SHP77 (cell line): ENCODE measurements at regions not wholly inside any gene's neighbourhood (a gene's known extent, or its start where the extent isn't known, plus 50 kb on each side); places are given as distances from the start of the nearest gene placed in this dataset.
"Not testable (repeated sequence)": the region's sequence is repeated elsewhere in the genome, so short reads cannot be mapped to it uniquely, and the experiment has no call there.

Experiments used
- DNase-seq, 2 experiments: peaks; one replicate each; lab custom pipeline; 2025; lab: John Stamatoyannopoulos, UW

- DNase-seq = no peak
Observed at GRCh38 chr3:146382386-146382785, 87.0 kb downstream of the PLSCR2 start.

- DNase-seq = no peak
Observed at GRCh38 chr3:146380046-146380445, 89.3 kb downstream of the PLSCR2 start.

DNA sequence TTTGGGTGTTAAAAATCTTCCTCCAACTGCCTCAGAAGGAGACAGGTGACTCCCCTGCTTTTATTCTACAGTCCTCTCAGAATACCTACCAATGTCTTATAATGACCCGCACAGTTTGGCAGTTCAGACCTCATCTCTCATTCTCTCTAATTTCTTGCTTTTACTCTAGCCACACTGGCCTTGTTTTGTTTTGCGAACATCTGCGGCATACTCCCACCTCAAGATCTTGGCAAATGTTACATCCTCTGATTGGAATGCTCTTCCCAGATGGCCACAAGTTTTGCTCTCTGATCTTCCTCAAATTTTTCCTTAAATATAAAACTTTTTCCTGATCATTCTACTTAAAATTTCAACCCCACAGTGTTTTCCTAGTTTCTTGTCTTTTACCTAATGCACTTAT is 94.1 kb downstream of the PLSCR2 start:
- no peak for DNase-seq

DNA sequence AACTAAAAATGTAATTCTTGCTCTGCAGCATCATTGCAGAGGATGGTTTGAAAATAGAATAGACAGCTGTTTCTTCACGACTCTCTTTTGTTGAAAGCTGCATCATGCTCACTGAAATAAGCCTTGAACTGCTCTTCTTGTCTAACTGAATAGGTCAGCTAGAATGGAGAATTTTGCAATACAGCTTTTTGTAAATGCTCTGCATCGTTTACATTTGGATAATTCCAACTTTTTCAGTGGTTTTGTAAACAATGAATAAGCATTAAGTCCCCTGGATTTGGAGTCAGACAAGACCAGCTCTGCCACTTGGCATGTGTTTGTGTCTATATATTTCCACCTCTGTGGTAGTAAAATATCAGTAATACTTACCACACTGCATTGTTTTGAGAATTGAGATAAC is 95.2 kb downstream of the PLSCR2 start:
- DNase-seq = no peak

GRCh38 chr3:146371902-146372301 is 97.5 kb downstream of the PLSCR2 start:
- DNase-seq = no peak

- no peak for DNase-seq
Observed at GRCh38 chr3:146368882-146369523, 100.4 kb downstream of the PLSCR2 start.

DNA sequence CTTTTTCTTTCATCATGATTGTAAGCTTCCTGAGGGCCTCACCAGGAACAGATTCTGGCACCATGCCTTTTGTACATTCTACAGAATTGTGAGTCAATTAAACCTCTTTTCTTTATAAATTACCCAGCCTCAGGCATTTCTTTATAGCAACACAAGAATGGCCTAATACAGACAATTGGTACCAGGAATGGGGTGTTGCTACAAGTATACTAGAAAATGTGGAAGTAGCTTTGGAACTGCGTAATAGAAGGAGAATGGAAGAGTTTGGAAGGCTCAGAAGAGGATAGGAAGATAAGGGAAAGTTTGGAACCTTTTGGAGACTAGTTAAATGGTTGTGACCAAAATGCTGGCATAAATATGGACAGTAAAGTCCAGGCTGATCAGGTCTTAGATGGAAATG is 108.9 kb upstream of the PLSCR4 start:
- no peak for DNase-seq

- DNase-seq = not testable (repeated sequence)
Observed at GRCh38 chr3:146354421-146354820, 103.5 kb upstream of the PLSCR4 start.

DNA sequence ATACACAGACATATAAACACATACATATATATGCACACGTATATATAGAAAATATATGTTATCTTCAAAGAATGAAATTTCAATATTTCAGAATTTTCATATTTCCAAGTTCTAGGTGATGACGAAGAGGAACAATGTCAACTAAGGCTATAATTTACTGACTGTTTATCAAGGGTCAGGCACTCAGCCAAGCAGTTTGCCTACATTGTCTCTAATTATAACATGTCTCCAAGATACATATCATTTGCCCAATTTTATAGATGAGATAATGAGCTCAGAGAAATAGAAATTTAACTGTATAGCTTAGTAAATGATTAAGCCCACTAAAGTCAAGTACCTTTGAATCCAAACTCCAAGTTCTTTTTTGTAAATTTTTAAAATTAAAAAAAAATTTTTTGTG is 99.9 kb upstream of the PLSCR4 start:
- no peak for DNase-seq

DNA sequence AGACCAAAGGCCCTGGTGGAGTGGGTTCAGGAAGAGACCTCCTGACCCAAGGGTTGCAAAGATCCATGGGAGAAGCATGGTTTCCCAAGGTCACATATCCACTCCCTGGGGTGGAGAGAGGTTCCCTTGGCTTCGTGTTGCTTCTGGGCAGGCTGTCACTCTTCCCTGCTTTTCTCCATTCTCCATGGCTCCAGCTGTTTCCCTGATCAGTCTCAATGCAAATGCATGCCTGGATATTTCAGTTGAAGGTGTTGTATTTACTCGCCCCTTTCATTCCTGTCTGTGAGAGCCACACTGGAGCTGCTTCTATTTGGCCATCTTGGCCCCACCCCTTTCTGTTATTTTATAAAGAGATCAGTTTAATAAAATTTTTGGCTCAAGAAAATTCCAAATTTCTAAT is 95.0 kb upstream of the PLSCR4 start:
- no peak for DNase-seq

DNA sequence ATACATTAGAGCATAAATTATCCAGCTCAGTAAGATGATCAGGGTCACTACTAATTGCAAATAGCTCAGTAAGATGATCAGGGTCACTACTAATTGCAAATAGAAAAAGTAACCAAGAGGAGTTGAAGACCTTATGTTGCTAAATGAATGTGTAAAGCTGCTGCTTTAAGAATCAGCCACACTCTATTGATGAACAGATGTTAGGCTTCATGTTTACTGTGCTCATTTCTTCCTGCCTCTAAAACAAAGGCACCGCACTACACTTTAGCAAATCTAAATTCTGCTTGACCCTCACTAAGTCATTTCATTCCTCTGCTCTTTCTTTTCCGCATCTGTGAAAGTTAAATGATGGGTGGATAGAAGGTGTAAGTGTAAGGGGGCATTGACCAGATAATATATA is 92.6 kb upstream of the PLSCR4 start:
- DNase-seq = no peak

DNA sequence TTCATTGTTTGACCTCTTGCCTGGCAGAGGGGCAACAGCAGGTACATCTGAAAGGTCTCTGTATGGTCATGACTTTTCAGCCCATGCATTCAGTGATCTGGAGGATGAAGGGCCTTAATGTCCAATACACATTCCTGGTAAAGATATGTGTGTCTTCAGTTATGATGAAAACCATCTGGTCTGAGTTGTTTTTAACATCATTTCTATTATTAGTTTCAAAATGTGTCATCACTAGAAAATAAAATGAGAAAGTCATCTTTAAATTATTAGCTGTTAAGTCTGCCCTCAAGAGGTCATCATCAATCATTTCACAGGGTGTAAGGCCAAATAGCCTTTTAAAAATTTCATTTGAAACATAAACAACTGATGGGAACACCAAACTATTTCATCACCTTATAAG is 92.1 kb upstream of the PLSCR4 start:
- no peak for DNase-seq

DNA sequence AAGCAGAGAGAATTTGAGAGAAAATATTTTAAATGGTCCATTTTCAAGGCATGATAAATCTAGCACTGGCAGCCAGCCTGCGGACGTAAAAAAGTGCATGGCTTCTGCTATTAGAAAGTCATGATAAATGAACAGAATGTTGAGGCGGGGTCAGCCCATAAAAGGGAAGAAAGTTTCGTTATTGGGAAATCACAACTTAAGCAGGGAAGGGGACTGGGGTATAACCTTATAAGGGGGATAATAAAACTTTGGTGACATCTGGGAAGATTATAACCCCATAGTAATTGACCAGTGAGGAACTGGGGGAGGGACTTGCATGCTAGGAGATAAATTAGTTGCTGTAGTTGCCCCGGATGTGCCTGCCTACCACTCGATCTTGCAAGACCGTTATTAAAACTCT is 88.4 kb upstream of the PLSCR4 start:
- no peak for DNase-seq

DNA sequence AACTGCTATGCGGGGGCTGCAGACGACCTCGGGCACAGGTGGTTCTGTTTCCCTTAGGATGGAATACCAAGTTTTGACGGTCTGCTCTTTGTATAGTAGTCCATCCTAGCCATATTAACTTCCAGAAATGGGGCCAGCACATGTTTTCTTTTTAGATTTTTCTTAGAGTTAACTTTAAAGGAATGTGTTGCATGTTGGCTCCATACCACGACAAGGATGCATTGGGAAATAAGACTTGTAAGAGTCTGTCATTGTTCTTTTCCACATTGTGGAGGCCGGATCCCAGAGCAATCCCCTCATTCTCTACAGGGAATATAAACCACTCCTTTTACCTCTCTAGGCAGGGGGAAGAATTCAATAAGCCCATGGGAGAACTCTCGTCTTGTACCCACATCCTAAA is 87.1 kb upstream of the PLSCR4 start:
- no peak for DNase-seq

GRCh38 chr3:146335386-146335785 is 84.5 kb upstream of the PLSCR4 start:
- DNase-seq = no peak

DNA sequence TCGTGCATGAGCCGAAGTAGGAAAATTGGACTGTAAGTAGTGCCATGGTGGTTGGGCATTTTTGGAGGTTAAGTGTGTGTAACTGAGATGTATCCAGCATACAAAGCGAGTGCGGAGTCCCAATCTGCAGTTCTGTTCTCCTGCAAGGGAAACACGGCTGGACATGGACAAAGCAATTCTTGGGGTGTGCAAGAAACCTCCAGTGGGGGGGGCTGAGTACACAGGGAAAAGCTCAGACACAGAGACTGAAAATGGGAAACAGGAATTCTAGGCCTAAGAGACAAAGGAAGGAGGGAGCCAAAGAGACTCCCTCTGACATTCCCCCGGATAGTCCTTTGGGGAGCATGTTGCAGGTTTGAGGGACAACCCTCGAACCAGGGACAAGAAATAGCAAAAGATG is 83.2 kb upstream of the PLSCR4 start:
- DNase-seq = no peak

DNA sequence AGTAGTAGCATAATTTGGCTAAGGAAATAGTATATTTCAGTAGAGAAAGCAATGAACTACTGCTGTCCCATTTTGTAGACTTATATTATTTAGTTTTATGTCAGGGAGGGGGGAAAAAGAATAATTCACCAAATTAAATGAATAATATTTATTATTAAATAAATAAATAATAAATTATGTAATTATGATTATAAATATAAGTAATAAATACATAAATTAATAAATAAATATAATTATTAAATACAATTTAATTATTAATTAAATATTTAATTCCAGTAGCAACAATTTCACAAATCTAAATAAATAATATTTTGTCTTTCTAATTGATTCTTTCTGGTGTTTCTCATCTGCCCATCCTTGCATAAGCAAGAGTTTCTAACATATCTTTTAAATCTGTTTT is 81.1 kb upstream of the PLSCR4 start:
- DNase-seq = no peak

DNA sequence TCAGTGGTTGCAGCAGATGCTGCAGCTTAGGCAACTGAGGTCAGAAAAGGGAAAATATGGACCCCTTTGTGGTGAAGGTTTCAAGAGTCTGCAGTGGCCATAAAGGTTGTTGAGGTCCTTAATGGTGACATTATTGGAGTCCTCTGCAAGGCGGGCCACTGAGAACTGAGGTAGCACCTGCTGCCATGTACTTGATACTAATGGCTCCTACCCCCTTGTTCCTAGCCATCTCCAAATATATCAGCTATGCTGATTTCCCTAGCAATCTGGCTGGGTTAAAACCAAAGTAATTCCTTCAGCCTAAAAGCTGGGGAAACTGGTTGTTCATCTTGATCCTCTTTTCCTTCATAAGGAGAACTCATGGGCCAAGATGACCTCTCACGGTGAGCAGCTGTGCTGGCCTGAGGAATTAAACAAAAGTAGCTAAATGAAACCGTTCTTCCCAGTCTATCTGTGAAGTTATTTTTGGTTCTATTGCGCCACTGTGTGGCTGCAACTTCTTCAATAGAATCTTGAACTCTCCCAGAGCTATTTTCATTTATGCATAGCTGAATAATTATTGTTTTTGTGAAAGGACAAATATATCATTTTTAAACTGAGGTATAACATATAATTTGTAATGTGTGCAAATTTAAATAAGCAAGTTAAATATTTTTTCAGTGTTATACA is 76.1 kb upstream of the PLSCR4 start:
- DNase-seq = peak in 1 of 2 experiments; percentile 10

- no peak for DNase-seq
Observed at GRCh38 chr3:146325170-146325569, 74.3 kb upstream of the PLSCR4 start.

DNA sequence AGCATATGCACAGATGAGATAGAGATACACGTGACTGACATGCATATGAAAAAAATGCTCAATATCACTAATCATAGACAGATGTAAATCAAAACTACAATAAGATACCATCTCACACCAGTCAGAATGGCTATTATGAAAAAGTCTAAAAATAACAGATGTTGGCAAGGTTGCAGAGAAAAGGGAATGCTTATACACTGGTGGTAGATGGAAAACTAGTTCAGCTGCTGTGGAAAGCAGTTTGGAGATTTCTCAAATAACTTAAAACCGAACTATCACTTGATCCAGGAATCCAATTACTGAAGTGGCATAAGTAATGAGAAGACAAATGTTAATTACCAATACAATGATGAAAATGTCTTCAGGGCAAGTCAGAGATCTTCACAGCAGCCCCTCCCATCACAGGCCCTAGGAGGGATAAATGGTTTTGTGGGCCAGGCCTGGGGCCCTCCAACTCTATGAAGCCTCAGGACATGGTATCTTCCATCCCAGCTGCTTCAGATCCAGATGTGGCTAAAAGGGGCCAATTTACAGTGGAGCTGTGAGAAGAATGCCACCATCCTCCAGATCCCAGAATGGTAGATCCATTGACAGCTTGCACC is 71.4 kb upstream of the PLSCR4 start:
- no peak for DNase-seq

GRCh38 chr3:146314871-146315270 is 64.0 kb upstream of the PLSCR4 start:
- DNase-seq = no peak

GRCh38 chr3:146313746-146314111 is 62.8 kb upstream of the PLSCR4 start:
- no peak for DNase-seq

DNA sequence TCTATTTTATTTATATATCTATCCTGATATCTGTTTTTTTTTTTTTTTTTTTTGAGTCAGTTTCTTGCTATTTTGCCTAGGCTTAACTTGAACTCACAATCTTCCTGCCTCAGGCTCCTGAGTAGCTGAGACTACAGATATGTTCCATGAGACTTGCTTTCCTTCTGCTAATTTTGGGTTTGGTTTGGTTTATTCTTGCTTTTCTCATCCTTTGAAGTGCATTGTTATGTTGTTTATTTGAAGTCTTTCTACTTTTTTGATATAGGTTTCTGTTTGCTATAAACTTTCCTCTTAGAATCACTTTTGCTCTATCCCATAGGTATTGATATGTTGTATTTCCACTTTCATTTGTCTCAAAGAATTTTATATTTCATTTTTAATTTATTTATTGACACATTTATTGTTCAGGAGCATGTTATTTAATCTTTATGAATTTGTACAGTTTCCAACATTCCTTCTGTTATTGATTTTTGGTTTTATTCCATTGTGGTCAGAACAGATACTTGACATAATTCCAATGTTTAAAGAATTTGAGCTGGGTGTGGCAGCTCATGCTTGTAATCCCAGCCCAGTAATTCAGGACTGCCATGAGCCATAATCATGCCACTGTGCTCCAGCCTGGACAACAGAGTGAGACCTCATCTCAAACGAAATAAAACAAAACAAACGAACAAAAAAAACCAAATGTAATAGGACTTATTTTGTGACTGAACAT is 62.3 kb upstream of the PLSCR4 start:
- DNase-seq = no peak
